ENCODE measurements at regions not wholly inside any gene's neighbourhood (a gene's known extent, or its start where the extent isn't known, plus 50 kb on each side); places are given as distances from the start of the nearest gene placed in this dataset.

DNA sequence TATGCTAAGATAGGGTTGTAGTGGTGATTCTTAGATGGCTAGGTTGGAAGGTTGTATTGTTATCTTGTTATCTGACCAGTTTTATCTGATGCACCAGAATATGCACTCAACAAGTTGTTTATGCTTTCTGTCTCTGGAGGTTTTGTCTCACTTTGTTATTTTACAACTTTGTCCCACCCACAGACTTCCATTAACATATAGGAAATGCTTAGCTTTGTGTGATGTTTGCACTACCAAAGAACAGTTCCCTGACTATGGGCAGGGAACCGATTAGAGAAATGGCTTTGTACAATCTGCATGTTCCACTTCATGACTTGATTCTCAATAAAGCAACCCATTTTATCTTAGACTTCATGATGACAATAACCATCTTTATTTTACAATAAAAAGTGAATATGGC is 160.6 kb upstream of the CDH20 start:
- intact Hi-C loops (cut with micrococcal nuclease) = no loop called here
- ATAC-seq (no peak), DNase-seq (no peak)

DNA sequence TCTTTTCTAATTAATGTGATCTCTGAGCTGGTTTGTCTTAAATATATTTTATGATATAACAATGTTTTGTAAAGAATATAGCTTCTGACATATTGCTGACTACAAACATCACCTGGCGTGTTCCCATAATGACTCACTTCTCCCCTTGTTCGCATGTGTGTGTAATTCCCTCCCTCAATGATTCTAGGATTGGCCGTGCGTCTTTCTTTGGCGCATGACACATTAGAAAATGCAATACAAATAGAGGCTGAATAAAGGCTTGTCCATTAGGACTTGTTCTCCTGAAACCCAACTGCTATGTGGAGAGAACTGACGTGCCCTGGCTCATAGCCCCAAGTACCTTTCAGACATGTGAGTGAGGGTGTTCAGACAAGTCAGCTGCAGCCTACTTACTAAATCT is 159.7 kb upstream of the CDH20 start:
- intact Hi-C loops (cut with micrococcal nuclease) = no loop called here
- no peak for ATAC-seq
- DNase-seq = no peak

DNA sequence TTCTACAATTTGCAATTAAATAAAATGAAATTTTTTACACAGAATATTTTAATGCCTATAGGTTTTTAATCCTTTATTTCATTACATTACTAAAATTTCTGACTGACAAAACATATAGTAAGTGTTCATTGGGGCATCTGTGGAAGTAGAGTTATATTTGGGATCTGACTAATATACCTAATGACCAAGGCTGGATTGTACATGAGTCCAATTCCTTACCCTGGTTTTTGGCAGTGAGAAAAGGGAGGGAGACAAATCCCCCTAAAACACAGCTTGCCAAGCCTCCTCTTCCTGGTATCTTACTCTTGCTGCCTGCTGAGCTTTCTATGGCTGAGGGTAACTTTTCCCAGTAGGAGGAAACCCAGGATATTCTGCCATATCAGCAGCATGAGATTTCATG is 149.4 kb upstream of the CDH20 start:
- intact Hi-C loops (cut with micrococcal nuclease) = no loop called here
- ATAC-seq (no peak), DNase-seq (no peak)

- intact Hi-C loops (cut with micrococcal nuclease) = no loop called here
- no peak for ATAC-seq
- DNase-seq = no peak
These were observed 145.3 kb upstream of the CDH20 start for GRCh38 chr18:61187971-61188370.

DNA sequence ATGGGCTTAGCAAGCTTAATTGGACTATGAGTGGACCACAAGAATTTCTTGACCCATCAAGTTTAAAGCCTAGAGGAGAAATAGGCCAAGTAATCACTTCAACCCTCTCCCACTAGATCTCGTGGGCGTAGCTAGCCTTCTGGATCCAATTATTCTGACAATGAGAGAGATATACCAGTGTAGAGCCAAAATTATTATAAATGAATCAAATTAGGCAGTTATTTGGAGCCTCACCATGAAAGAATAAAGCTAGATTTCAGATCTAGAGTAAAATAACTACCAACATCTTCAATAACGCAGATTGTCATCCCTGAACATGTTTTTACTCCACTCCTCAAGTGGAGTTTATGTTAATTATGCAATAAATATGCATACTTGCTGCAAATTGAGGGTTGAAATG is 143.9 kb upstream of the CDH20 start:
- intact Hi-C loops (cut with micrococcal nuclease) = no loop called here
- no peak for ATAC-seq
- no peak for DNase-seq

DNA sequence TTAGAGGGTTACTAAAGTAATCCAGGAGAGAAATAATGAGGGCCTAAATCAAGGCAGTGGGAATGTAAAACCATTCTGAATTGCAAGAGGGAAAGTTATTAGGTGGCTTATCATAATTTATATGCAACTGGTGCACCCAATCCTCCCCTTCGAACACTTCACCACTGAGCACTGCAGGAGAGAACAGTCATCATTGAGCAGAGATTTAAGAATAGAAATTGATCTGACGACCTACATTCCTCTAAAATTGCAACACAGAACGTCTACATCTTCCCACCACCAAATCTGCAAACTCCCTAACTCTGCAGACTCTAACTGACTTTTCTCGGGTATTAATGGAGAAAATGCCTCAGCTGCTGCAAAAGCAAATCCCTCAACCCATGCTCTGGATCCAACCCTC is 138.5 kb upstream of the CDH20 start:
- ATAC-seq = no peak
- intact Hi-C loops (cut with micrococcal nuclease) = no loop called here
- DNase-seq = no peak

- DNase-seq = no peak
- no peak for ATAC-seq
- intact Hi-C loops (cut with micrococcal nuclease) = no loop called here
These were observed 136.5 kb upstream of the CDH20 start for GRCh38 chr18:61196750-61197149.

- intact Hi-C loops (cut with micrococcal nuclease) = no loop called here
- ATAC-seq (no peak), DNase-seq (no peak)
These were observed 134.7 kb upstream of the CDH20 start for GRCh38 chr18:61198486-61198885.

- ATAC-seq = no peak
- no peak for DNase-seq
- intact Hi-C loops (cut with micrococcal nuclease) = no loop called here
These were observed 133.9 kb upstream of the CDH20 start for GRCh38 chr18:61199171-61199848.

- intact Hi-C loops (cut with micrococcal nuclease) = no loop called here
- no peak for DNase-seq
These were observed 131.7 kb upstream of the CDH20 start for GRCh38 chr18:61201511-61201910.

GRCh38 chr18:61203151-61203550 is 130.1 kb upstream of the CDH20 start:
- intact Hi-C loops (cut with micrococcal nuclease) = no loop called here
- ATAC-seq (no peak), DNase-seq (no peak)

More at GRCh38 chr18:61201511-61201910, 131.7 kb upstream of the CDH20 start:
- no peak for ATAC-seq

DNA sequence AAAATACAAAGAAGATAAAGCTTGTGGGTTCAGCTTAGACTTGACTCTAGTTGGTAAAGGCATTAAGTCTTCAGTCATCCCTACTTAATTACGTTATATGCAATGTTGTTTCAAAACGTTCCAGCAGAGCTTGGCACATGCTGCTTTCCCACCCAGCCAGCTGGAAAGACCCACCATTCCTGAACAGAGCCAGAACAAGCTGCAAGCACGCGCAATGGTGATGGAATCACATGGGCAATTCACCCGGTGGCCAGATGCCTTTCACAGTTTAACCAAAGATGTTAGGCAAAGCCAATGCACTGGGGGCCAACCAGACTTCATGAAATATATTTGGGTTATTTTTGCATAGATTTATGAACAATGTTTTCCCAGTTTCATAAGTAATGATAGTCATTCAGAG is 123.4 kb upstream of the CDH20 start:
- DNase-seq (no peak), ATAC-seq (no peak)
- intact Hi-C loops (cut with micrococcal nuclease) = no loop called here

DNA sequence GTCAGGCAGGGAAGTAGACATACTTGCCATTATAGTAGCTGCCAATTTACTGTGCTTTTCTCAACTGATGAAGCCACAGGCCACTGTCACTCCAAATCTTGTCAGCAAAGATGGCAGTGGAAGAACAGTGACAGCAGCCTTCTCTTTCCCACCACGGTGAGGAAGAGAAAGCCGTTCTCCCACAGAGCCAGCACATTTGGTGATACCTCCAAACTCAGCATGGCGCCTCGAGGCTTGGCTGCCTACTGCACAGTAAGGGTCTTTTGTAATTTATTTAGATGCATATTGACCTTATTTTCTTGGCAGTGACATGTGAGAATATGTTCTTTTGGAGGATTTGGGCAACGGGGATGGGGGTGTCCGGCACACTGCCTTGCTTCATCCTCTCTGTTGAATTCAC is 117.2 kb upstream of the CDH20 start:
- ATAC-seq = no peak
- DNase-seq = no peak
- intact Hi-C loops (cut with micrococcal nuclease) = no loop called here

- no peak for ATAC-seq
- intact Hi-C loops (cut with micrococcal nuclease) = no loop called here
- no peak for DNase-seq
These were observed 111.0 kb upstream of the CDH20 start for GRCh38 chr18:61222206-61222605.

DNA sequence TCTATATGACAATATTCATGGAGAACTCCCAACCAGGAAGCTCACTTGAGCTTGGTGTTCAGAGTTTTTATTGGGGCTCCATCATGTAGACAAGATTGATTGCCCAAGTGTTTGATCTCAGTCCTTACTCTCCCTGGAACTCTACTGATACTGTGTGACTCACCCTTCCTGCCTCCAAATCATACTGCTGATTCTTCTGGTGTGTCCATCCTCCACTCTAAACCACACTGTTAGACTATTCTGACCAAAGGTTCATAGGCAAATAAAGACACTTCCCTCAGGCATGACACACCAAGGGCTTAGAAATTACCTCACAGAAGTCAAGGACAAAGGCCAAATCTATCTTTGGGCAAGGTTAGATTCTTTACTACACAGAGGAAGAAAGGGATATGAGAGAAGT is 107.9 kb upstream of the CDH20 start:
- intact Hi-C loops (cut with micrococcal nuclease) = no loop called here
- DNase-seq (no peak), ATAC-seq (no peak)

DNA sequence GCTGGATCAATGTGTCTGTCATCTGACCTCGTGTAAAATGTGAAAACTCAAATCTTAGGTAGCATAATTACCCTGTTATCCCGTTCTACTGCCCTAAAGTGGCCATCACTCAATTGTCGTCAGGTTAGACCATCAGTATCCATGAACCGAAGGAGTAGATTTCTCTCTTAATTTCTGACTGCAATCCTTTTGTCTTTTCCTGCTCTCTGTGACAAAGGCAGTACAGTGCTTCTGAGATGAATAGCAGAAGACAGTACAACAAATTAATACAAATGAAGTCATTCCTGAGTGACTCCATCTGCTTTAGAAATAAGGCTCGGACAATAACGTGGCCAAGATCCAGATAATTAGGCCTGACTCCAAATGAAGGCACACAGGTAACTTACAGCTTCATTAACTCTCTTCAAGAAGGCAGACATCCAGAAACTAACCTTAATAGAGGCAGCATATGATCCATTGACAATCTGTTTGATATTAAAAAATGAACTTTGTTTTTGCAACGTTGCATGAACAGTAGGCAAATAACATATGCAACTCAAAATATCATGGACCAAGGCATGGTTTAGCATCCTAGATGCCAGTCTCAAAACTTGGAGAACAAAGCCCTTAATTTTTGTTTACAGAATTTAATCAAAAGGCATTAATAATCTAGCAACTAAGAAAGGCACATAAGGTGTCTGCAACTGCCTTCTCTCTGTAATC is 96.7 kb upstream of the CDH20 start:
- ATAC-seq (no peak), DNase-seq (no peak)
- intact Hi-C loops (cut with micrococcal nuclease) = no loop called here

DNA sequence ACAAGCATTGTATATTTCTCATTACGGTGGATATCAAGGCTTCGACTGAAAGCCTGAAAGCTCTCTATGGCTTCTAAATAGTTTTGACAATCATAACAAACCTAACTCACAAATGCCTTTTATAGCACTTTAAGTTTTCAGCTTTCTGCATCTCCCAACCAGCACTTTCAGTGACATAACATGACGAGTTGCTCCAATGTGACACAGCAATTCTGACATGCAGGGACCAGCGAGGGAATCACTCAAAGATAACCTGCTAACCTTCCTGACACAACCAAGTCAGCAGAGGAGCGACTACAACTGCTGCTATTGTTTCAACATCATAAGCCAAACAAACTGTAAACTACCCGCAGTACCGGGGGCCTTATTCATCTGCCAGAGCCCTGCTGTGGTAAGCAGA is 95.7 kb upstream of the CDH20 start:
- DNase-seq (no peak), ATAC-seq (no peak)
- intact Hi-C loops (cut with micrococcal nuclease) = no loop called here

DNA sequence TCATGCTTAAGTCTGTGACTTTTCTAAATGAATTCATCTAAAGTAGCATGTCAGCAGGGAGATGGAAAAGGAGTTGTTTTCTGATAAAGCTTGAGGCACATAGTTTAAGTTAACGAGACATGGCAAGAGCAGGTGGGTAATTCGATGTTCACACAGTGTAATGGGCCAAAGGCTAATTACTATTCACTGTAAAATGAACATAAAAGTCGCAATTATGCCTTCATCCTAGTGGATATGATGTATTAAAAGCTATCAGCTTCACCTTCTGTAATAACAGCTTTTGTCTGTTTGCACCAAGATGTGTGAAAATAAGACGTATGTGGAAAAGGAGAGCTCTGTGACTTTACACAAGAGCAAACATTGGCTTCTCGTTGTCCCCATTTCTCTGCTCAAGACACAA is 94.2 kb upstream of the CDH20 start:
- intact Hi-C loops (cut with micrococcal nuclease) = no loop called here
- DNase-seq (no peak), ATAC-seq (no peak)

GRCh38 chr18:61241260-61241853 is 91.9 kb upstream of the CDH20 start:
- ATAC-seq (no peak), DNase-seq (no peak)
- intact Hi-C loops (cut with micrococcal nuclease) = no loop called here

DNA sequence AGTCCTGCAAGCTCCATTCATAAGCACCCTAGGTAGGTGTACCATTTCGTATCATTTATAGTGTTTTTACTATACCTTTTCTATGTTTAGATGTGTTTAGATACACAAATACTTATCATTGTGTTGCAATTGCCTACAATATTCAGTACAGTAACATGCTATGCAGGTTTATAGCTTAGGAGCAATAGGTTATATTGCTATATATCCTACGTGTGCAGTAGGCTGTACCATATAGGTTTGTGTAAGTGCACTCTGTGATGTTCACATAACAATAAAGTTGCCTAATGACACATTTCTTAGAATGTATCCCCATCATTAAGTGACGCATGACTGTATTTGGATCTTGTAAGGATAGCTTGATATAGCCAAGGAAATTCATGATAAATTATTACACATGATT is 88.6 kb upstream of the CDH20 start:
- ATAC-seq (no peak), DNase-seq (no peak)
- intact Hi-C loops (cut with micrococcal nuclease) = no loop called here

GRCh38 chr18:61245276-61245675 is 88.0 kb upstream of the CDH20 start:
- ATAC-seq = no peak
- intact Hi-C loops (cut with micrococcal nuclease) = no loop called here
- no peak for DNase-seq
